Mesendoderm (in vitro differentiated cells): ENCODE measurements at regions not wholly inside any gene's neighbourhood (a gene's known extent, or its start where the extent isn't known, plus 50 kb on each side); places are given as distances from the start of the nearest gene placed in this dataset.

Experiments
- DNase-seq: peaks from one replicate; pipeline ENCODE4 v3.0.0; 2013
- H2AK5ac ChIP-seq: 2 replicates; pipeline ENCODE4 v1.6.1; 2013; ENCODE audit warnings: low read length, inconsistent platforms
- H2BK120ac ChIP-seq: 2 replicates; pipeline ENCODE4 v1.6.1; 2013; ENCODE audit warnings: low read depth, mild to moderate bottlenecking, low read length, moderate library complexity, mixed read lengths
- H2BK15ac ChIP-seq: replicated peaks from 2 replicates; pipeline ENCODE4 v1.6.1; 2013; ENCODE audit warnings: low read depth, mild to moderate bottlenecking, moderate library complexity
- H2BK5ac ChIP-seq: 2 replicates; pipeline ENCODE4 v1.6.1; 2013; ENCODE audit warnings: low read length, inconsistent platforms
- H3K18ac ChIP-seq: 2 replicates; pipeline ENCODE4 v1.6.1; 2013; ENCODE audit warnings: mild to moderate bottlenecking, low read length, mixed read lengths
- H3K23ac ChIP-seq: one replicate; pipeline ENCODE4 v1.6.1; 2013; ENCODE audit warnings: low read length
- H3K27ac ChIP-seq: 2 replicates; pipeline ENCODE4 v1.5.1; 2013; ENCODE audit warnings: low read depth, mild to moderate bottlenecking, inconsistent platforms, low read length, moderate library complexity
- H3K27me3 ChIP-seq: 2 replicates; pipeline ENCODE4 v1.6.1; 2013; ENCODE audit warnings: low read length, control low read depth, mild to moderate bottlenecking, inconsistent platforms; ENCODE audit not compliant: insufficient read depth, poor library complexity
- H3K36me3 ChIP-seq: 2 replicates; pipeline ENCODE4 v1.6.1; 2013; ENCODE audit warnings: low read length, inconsistent platforms; ENCODE audit not compliant: control insufficient read depth, insufficient read depth
- H3K4ac ChIP-seq: one replicate; pipeline ENCODE4 v1.6.1; 2013; ENCODE audit warnings: low read depth, mild to moderate bottlenecking, low read length, moderate library complexity
- H3K4me1 ChIP-seq: 2 replicates; pipeline ENCODE4 v1.6.1; 2013; ENCODE audit warnings: low read depth, low read length, inconsistent platforms; ENCODE audit not compliant: control insufficient read depth
- H3K4me2 ChIP-seq: 2 replicates; pipeline ENCODE4 v1.6.1; 2013; ENCODE audit warnings: low read length
- H3K4me3 ChIP-seq: 2 replicates; pipeline ENCODE4 v1.5.1; 2013; ENCODE audit warnings: mild to moderate bottlenecking, low read length
- H3K56ac ChIP-seq: one replicate; pipeline ENCODE4 v1.6.1; 2013; ENCODE audit warnings: low read length
- H3K79me1 ChIP-seq: 2 replicates; pipeline ENCODE4 v1.6.1; 2013; ENCODE audit warnings: low read length, inconsistent platforms
- H3K79me2 ChIP-seq: 2 replicates; pipeline ENCODE4 v1.6.1; 2013; ENCODE audit warnings: mild to moderate bottlenecking, low read length; ENCODE audit not compliant: control insufficient read depth, insufficient read depth
- H3K9ac ChIP-seq: 2 replicates; pipeline ENCODE4 v1.6.1; 2013; ENCODE audit warnings: low read length, inconsistent platforms
- H4K5ac ChIP-seq: one replicate; pipeline ENCODE4 v1.6.1; 2013; ENCODE audit warnings: low read length
- H4K8ac ChIP-seq: one replicate; pipeline ENCODE4 v1.6.1; 2013; ENCODE audit warnings: low read depth, mild to moderate bottlenecking, control low read depth, low read length, moderate library complexity
- WGBS: extraction: QIAGEN DNeasy Blood & Tissue Kit; methylation state at CpG from one replicate; pipeline ENCODE4 v1.1.7; 2013; ENCODE audit warnings: low lambda C conversion rate, missing lambda C conversion rate; ENCODE audit not compliant: insufficient coverage; ENCODE audit errors: extremely low coverage; 5-methylcytosine and 5-hydroxymethylcytosine counted together

- Histone ChIP-seq H3K79me1 (no peaks in the 10 kb centered on the region), H4K8ac (no peak overlapping the region), H3K27ac (no peak overlapping the region), H3K27me3 (no peaks in the 10 kb centered on the region), H2BK5ac (no peak overlapping the region), H3K79me2 (no peaks in the 10 kb centered on the region), H2BK15ac (no peak overlapping the region), H3K18ac (no peak overlapping the region), H2BK120ac (no peak overlapping the region), H3K9ac (no peak overlapping the region), H3K4ac (no peak overlapping the region), H4K5ac (no peak overlapping the region), H3K4me3 (no peak overlapping the region), H3K4me1 (no peaks in the 10 kb centered on the region), H3K23ac (no peak overlapping the region), H3K56ac (no peak overlapping the region), H3K4me2 (no peak overlapping the region), H3K36me3 (no peaks in the 10 kb centered on the region), H2AK5ac (no peak overlapping the region)
- DNase-seq, result no peak
- WGBS, result no CpG with 5 or more reads among the region's 4 CpGs
Observed at GRCh38 chr3:104554425-104554824, 812.3 kb upstream of the ALCAM start.

GRCh38 chr3:104555728-104556127, 811.0 kb upstream of the ALCAM start:
- WGBS, result no CpG with 5 or more reads among the region's 1 CpG
- no peak overlapping the region for H3K23ac ChIP-seq
- no peak overlapping the region for H2AK5ac ChIP-seq
- H2BK5ac ChIP-seq, result no peak overlapping the region
- no peak overlapping the region for H3K56ac ChIP-seq
- H3K79me2 ChIP-seq, result no peaks in the 10 kb centered on the region
- H3K18ac ChIP-seq, result no peak overlapping the region
- no peaks in the 10 kb centered on the region for H3K27me3 ChIP-seq
- H3K9ac ChIP-seq, result no peak overlapping the region
- no peak overlapping the region for H3K27ac ChIP-seq
- no peaks in the 10 kb centered on the region for H3K79me1 ChIP-seq
- no peak overlapping the region for H3K4me2 ChIP-seq
- no peak overlapping the region for H3K4ac ChIP-seq
- no peak overlapping the region for H3K4me3 ChIP-seq
- DNase-seq, result no peak
- H3K36me3 ChIP-seq, result no peaks in the 10 kb centered on the region
- H2BK120ac ChIP-seq, result no peak overlapping the region
- H4K8ac ChIP-seq, result no peak overlapping the region
- no peak overlapping the region for H4K5ac ChIP-seq
- no peaks in the 10 kb centered on the region for H3K4me1 ChIP-seq
- no peak overlapping the region for H2BK15ac ChIP-seq

GRCh38 chr3:104556372-104557078, 810.2 kb upstream of the ALCAM start:
- Histone ChIP-seq H2BK120ac (no peak overlapping the region), H3K23ac (no peak overlapping the region), H3K4ac (no peak overlapping the region), H4K8ac (no peak overlapping the region), H3K56ac (no peak overlapping the region), H2AK5ac (no peak overlapping the region), H3K27me3 (no peaks in the 10 kb centered on the region), H3K18ac (no peak overlapping the region), H3K36me3 (no peaks in the 10 kb centered on the region), H3K4me1 (no peaks in the 10 kb centered on the region), H3K27ac (no peak overlapping the region), H3K79me2 (no peaks in the 10 kb centered on the region), H4K5ac (no peak overlapping the region), H3K4me3 (no peak overlapping the region), H3K4me2 (no peak overlapping the region), H3K79me1 (no peaks in the 10 kb centered on the region), H3K9ac (no peak overlapping the region), H2BK15ac (no peak overlapping the region), H2BK5ac (no peak overlapping the region)
- peak; percentile 20 for DNase-seq
- no CpG with 5 or more reads among the region's 4 CpGs for WGBS

- no peaks in the 10 kb centered on the region for H3K79me2 ChIP-seq
- H4K5ac ChIP-seq, result no peak overlapping the region
- H3K4me2 ChIP-seq, result no peak overlapping the region
- no CpG with 5 or more reads among the region's 1 CpG for WGBS
- H2BK120ac ChIP-seq, result no peak overlapping the region
- H3K27me3 ChIP-seq, result no peaks in the 10 kb centered on the region
- H3K18ac ChIP-seq, result no peak overlapping the region
- no peaks in the 10 kb centered on the region for H3K36me3 ChIP-seq
- H2BK15ac ChIP-seq, result no peak overlapping the region
- no peak overlapping the region for H2AK5ac ChIP-seq
- H3K27ac ChIP-seq, result no peak overlapping the region
- H3K4ac ChIP-seq, result no peak overlapping the region
- no peak overlapping the region for H3K4me3 ChIP-seq
- no peak overlapping the region for H3K23ac ChIP-seq
- DNase-seq, result no peak
- H2BK5ac ChIP-seq, result no peak overlapping the region
- H3K9ac ChIP-seq, result no peak overlapping the region
- no peak overlapping the region for H4K8ac ChIP-seq
- no peak overlapping the region for H3K56ac ChIP-seq
- H3K4me1 ChIP-seq, result no peaks in the 10 kb centered on the region
- no peaks in the 10 kb centered on the region for H3K79me1 ChIP-seq
Observed at GRCh38 chr3:104561324-104561723, 805.4 kb upstream of the ALCAM start.

- Histone ChIP-seq H2BK15ac (no peak overlapping the region), H3K4me1 (no peaks in the 10 kb centered on the region), H2AK5ac (no peak overlapping the region), H3K56ac (no peak overlapping the region), H3K27me3 (no peaks in the 10 kb centered on the region), H3K36me3 (no peaks in the 10 kb centered on the region), H2BK120ac (no peak overlapping the region), H4K8ac (no peak overlapping the region), H3K27ac (no peak overlapping the region), H3K18ac (no peak overlapping the region), H3K9ac (no peak overlapping the region), H4K5ac (no peak overlapping the region), H3K4me2 (no peak overlapping the region), H3K4ac (no peak overlapping the region), H3K79me2 (no peaks in the 10 kb centered on the region), H3K23ac (no peak overlapping the region), H3K4me3 (no peak overlapping the region), H2BK5ac (no peak overlapping the region), H3K79me1 (no peaks in the 10 kb centered on the region)
- WGBS, result no CpG with 5 or more reads among the region's 6 CpGs
- DNase-seq, result peak; percentile 75
Observed at GRCh38 chr3:104564045-104564643, 802.6 kb upstream of the ALCAM start.

GRCh38 chr3:104566054-104566453, 800.7 kb upstream of the ALCAM start:
- no peak for DNase-seq
- H2AK5ac ChIP-seq, result no peak overlapping the region
- no peak overlapping the region for H3K56ac ChIP-seq
- no peak overlapping the region for H3K27ac ChIP-seq
- H2BK120ac ChIP-seq, result no peak overlapping the region
- no peak overlapping the region for H3K4me3 ChIP-seq
- H3K9ac ChIP-seq, result no peak overlapping the region
- H3K4me2 ChIP-seq, result no peak overlapping the region
- no peak overlapping the region for H4K8ac ChIP-seq
- no peak overlapping the region for H4K5ac ChIP-seq
- no peak overlapping the region for H2BK15ac ChIP-seq
- H3K27me3 ChIP-seq, result no peaks in the 10 kb centered on the region
- H3K36me3 ChIP-seq, result no peaks in the 10 kb centered on the region
- H3K4me1 ChIP-seq, result no peaks in the 10 kb centered on the region
- no peak overlapping the region for H3K18ac ChIP-seq
- H3K23ac ChIP-seq, result no peak overlapping the region
- no peak overlapping the region for H2BK5ac ChIP-seq
- H3K4ac ChIP-seq, result no peak overlapping the region
- H3K79me1 ChIP-seq, result no peaks in the 10 kb centered on the region
- H3K79me2 ChIP-seq, result no peaks in the 10 kb centered on the region
